ENCODE measurements at regions not wholly inside any gene's neighbourhood (a gene's known extent, or its start where the extent isn't known, plus 50 kb on each side); places are given as distances from the start of the nearest gene placed in this dataset.

GRCh38 chr1:5748286-5749225, 243.7 kb downstream of the NPHP4 start:
- no peak for DNase-seq

- no peak for DNase-seq
These were observed 244.6 kb downstream of the NPHP4 start for GRCh38 chr1:5747426-5748285.

- no peak for DNase-seq
These were observed 245.4 kb downstream of the NPHP4 start for GRCh38 chr1:5746611-5747425.

- peak; percentile 73 for DNase-seq
These were observed 246.2 kb downstream of the NPHP4 start for GRCh38 chr1:5745800-5746610.

DNA sequence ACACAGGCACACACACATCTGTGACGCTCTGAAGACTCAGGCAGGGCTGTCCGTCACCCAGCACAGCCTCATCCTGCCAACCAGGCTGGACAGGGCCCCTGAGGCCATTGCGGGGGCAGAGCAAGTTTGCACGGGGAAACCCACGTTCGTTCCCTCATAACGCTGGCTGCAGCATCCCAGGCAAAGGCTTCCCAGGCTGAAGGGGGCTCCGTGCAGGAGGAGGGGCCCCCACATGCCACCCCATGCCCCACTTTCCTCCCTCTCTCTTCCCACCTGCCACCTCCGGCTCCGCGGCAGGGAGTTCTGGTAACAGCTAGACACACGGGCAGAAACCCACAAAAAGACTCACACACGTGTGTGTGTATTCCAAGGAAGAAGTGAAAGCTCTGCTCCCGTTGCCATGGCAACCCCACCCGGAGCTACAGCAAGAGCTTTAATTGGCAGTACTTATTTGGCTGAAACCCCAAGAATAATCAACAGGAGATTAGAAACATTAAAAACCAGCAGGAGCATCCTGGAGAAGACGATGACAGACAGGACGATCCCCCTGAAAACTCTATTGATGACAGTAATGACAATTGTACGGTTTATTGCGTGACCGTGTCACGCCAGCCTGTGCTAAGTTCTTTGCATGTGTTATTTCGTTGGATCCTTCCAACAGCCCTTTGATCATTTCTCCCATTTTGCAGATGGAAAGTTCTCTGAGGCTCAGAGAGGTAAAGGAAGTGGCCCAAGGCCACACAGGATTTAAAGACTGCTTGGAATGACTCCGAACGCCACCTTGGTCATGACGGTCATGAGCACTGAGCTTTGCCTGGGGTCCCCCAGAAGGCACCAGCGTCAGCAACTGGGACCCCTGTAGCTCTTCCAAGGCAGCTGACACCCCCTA, 247.1 kb downstream of the NPHP4 start:
- no peak for DNase-seq

- no peak for DNase-seq
These were observed 247.9 kb downstream of the NPHP4 start for GRCh38 chr1:5744341-5744740.

- no peak for DNase-seq
These were observed 248.7 kb downstream of the NPHP4 start for GRCh38 chr1:5743435-5744095.

DNA sequence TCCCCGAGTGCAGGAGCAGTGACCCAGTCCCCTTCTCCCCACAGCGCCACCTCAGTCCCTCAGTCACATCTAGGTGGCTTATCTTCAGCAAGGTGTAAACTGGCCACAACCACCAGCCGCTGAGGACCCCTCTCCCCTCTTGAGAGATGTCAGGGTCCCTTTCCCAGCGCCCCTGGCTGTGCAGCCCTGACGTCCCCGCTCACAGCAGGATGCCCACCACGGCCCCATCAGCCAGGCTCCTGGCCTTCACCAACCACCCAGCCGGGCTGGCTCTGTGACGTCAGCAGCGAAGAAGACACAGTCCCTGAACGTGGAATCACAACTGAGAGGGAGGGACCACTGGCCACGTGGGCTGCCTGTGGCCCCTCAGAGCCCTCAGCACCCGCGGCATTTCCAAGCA, 249.4 kb downstream of the NPHP4 start:
- no peak for DNase-seq

GRCh38 chr1:5742032-5742431, 250.2 kb downstream of the NPHP4 start:
- no peak for DNase-seq

GRCh38 chr1:5740865-5741860, 251.1 kb downstream of the NPHP4 start:
- no peak for DNase-seq

DNA sequence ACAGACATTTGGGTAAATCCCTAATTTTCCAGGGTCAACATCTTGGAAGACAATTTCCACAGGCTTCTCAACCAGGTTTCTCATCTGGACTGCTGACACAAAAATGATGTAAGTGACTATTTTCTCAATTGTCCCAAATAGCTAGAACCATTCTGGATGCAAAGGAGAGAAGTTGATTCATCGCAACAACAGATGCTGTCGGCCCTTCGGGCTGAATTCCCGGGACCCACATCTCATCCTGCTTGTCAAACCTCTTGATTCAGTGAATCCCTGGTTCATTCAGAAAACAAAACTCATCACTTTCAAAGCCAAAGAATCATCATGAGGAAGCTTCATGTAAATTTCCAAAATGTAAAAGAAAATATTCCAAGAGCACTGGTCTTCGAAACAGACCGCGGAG, 251.8 kb downstream of the NPHP4 start:
- DNase-seq, result no peak

GRCh38 chr1:5739561-5740078, 252.6 kb downstream of the NPHP4 start:
- no peak for DNase-seq

DNA sequence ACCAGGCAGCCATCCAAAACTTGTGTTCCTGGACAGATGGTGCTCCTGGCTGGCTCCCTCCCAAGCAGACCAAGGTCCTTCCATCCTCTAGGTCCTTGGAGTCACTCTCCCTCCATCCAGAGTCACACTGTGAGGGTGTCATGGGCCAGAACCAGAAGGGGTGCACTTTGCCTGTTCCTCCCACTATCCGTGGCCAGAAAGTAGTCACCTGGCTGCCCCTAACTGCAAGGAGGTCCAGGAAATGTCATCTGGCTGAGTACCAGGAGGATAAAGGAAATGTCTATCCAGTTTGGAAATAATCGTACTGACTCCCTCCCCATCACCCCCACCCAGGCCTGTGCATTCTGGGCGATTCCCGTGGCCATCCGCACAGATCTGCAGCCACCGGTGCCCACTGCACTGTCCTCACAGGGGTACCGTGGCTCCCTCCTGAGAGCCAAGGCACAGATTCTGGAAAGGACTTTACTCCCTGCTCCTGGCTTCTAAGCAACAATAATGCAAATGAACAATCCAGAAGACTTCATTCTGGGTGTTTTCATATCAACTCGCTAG, 253.2 kb downstream of the NPHP4 start:
- DNase-seq, result no peak

DNA sequence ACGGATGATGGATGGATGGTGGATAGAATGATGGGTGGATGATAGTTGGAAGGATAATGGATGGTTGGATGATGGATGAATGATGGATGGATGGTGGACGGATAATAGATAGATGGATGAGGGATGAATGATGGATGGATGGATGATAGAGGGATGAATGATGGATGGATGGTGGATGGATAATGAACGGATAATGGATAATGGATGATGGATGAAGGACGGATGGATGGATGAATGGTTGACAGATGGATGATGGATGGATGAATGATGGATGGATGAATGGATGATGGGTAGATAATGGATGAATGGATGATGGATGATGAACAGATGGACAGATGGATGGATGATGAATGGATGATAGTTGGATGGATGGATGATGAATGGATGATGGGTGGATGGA, 255.1 kb downstream of the NPHP4 start:
- DNase-seq, result no peak

GRCh38 chr1:5734996-5735395, 257.2 kb downstream of the NPHP4 start:
- DNase-seq, result no peak

GRCh38 chr1:5734414-5734813, 257.8 kb downstream of the NPHP4 start:
- DNase-seq, result no peak

DNA sequence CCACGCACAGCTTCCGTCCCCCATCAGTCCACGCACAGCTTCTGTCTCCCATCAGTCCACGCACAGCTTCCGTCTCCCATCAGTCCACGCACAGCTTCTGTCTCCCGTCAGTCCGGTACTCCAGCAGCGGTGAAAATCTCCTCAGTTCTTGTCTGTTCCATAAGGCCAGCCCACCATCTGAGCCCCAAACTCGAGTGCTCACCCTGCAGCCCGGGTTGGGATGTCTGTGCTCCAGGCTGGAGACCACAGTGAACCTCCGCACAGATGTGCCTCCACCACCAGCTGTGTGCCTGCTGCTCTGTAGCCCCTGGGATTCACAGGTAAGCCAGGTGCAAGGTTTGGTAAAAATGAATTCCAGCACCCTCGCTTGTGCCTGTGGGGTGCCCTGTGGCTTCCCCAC, 258.6 kb downstream of the NPHP4 start:
- DNase-seq, result no peak

- DNase-seq, result no peak
These were observed 261.2 kb downstream of the NPHP4 start for GRCh38 chr1:5731110-5731423.

Measured in OCI-M1 (cell line).